NCI-H2196 treated with DMSO at 0.1 percent for 48 hours (cell line): ENCODE measurements at regions not wholly inside any gene's neighbourhood (a gene's known extent, or its start where the extent isn't known, plus 50 kb on each side); places are given as distances from the start of the nearest gene placed in this dataset.
A peak's percentile ranks its signal among the peaks of the same experiment; 100 is the strongest.

Experiments
- DNase-seq: peaks from one replicate; lab custom pipeline; 2025; ENCODE audit not compliant: unreplicated experiment; lab: John Stamatoyannopoulos, UW

DNA sequence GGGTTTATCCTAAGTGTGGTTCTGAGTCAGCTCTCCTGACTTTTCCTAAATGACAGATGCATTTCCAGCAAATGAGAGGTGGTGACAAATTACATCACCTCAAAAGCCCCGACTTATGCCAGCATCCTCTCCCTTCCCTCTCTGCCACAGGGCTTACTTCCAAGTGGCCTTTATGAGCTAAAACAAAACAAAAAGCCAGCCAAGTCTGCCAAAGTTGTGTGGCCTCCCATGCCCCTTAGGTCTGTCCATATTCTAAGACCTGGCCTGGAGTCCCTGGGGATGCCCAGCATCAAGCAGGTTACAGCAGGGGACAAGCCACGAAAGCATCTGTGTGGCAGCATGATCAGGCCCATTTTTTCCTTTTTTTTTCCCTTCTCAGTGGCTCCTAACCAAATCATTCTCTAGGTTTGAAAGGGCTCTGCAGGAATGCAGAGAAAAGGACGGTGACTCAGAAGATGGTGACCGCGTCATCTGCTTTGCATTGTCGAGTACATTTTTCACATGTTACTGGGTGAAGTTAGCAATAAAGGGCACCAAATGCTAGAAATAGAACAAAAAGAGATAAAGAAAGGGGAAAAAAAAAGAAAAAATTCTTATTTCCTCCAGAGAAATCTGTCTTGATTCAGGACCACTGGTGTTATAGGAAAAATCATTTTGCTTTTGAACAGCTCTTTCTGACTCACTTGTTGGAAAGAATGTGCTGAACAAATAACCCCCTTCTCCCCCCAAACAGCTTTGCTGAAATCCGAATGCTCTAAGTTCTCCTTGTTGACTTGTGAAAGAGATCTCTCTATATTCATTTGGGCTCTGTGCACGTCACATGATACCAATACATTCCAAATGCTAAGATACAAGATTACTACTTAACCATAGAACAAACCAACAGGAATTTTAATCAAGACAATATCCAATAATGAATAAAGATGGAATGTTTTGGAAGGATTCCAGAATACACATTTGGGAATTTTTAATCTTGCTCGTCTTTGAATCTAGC, 178.7 kb downstream of the EN1 start:
- DNase-seq = no peak

DNA sequence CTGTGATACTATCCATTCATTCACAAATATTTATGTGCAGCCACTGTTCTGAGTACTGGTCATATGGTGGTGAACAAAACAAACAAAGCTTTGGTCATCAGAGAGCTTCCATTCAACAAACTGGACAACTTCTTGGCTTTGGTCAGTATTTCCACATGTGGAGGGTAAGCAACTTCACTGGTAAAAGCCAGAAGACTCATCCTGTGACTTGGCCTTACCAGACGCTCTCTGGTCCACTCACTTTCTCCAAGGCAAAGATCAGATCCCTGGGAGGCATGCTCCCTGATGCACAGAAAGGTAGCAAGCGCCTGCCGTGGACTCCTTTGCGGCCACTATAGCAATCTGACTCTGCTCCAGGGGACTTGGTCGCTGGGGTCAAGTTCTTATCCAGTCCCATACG, 179.5 kb downstream of the EN1 start:
- no peak for DNase-seq

DNA sequence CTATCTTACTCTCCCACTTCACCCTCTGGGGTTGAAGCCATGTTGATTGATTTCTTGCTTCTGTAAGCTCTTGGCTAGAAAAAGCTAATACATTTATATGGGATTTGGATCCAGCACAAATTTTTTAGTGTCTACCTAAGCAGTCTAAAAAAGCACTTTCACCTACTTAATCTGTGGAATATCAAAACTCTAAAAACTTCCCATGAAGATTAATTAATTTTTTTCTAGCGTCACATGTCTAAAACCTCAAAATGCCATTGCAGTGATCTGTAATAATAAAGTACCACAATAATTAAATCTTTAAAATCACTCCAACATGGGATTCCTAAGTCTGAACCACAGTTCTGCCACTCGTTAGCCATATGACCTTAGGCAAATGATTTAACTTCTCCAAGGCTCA, 180.1 kb downstream of the EN1 start:
- DNase-seq = no peak

DNA sequence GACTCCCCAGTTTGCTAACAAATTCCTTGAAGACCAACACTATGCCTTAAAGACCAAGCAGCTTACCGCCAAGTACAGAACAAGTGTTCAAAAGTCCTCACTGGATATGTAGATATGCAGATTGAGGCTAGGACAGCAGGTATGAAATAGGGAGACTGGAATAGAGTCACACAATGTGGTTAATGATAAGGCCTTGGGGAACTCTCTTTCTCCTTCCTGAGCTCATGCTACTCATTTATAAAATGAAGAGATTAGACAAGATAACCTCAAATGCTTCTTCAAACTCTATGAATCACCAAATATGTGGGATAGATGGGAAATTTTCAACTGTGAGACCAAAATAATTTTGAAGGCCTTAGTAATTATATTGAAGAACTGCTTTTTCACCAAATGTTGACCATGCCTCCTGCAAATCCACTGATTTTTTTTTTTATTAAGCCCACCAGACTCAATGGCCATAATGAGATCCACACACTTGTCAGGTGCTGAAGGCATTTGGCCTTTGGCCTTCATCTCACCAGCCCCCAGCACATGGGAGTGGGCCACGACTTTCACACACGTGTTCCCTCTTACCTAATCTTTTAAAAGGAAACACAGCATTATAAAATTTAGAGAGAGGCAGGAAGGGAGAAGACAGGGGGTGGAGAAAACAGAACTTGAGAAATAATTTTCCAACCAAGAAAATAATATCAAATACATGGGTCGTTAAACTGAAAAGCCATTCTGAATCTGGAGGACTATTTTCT, 181.5 kb downstream of the EN1 start:
- no peak for DNase-seq

DNA sequence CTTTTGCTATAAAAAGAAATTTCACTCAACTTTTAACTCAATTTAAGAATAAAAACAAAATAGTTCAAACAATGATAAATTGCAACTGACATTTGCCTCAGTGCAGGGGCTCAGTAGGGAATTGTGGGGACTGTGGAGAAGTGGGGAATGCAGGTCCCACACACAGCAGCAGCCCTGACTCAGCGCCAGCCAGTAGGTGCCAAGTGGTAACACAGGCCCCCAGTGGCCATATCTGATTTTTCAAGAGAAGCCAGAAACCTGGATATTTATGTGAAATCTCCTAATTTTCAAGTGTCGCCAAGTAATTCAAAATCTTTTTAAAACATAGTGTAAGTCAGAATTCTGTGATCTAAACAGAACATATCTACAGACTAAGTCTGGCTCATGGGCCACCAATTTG, 186.3 kb downstream of the EN1 start:
- no peak for DNase-seq

DNA sequence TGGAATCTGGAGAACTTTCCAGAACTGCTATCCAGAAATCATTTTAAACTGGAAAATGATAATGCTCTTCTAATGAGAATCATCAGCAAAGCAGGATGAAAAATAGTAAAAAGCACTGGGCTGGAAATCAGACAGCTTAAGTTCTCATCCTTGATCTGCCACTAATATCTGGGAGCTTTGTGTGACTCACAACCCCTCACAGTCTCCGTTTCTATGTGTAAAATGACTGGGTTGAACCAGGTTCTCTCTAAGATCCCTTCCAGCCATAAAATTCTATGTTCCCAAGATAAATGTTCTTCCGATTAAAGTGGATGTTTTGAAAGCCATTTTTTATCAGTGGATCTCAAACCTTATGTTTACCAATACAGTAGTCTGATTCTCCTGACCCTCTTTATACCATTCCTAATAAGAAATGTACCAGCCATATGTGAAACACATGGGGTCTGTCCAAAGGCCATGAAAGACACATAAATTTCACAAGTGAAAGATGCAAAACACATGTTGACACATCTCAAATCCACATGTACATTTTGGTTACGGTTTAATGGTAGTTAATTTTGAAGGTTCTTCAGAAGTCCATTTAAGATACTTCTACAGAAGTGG, 188.8 kb downstream of the EN1 start:
- no peak for DNase-seq

DNA sequence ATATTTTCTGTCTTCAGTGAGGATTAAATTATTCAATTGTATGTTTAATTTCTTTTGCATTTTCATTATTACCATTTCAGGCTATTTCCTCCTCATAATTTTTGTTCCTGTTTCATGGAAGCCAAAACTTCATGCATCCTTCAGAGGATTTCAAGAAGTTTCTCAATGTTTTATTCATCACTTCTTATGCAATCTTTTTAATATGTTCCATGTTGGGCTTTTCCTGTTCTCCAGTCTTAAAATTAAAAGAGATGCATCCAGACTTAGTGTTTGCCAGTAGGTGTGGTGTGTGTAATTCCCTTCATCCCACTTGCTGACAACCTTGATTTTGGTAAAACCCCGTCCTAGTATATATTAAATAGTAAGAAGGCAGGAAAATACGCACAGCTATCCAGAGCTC, 190.0 kb downstream of the EN1 start:
- no peak for DNase-seq

DNA sequence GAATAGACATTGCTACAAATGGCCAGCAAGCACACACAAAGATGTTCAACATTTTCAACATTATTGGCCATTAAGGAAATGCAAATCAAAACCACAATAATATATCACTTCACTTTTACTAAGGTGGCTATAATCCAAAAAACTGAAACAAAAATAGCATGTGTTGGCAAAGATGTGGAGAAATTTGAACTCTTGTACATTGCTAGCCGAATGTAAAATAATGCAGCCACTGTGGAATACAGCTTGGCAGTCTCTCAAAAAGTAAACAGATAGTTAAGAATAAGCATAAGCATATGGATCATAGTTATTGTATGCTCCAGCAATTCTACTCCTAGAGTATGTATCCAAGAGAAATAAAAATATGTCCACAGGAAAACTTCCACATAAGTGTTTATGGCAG, 192.5 kb downstream of the EN1 start:
- DNase-seq = no peak

DNA sequence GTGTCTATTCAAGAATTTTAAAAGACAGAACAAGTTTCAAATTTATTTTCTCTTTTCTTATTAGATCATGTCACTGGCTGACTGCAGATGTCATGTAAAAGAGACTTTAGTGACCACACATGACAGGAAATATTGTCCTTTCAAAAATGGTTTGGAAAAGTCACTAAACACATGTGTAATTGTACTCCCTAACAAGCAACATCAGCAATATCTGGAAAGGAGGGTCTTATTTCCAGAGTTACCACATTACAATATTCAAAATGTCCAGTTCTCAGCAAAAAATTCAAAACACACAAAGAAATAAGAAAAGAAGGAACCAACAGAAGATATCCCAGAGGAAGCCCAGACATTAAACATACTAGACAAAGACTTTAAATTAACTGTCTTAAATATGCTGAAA, 197.1 kb downstream of the EN1 start:
- DNase-seq = no peak

DNA sequence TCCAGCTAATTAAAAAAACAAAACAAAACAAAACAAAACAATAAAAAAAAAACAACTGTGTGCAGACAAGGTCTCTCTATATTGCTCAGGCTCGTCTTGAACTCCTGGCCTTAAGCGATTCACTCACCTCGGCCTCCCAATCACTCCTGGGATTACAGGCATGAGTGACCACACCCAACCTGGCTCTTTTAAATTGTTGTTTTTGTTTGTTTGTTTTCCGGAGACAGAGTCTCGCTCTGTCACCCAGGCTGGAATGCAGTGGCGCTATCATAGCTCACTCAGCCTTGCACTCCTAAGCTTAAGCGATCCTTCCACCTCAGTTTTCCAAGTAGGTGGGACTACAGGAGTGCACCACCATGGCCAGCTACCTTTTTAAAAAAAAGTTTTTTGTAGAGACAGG, 201.6 kb downstream of the EN1 start:
- no peak for DNase-seq

DNA sequence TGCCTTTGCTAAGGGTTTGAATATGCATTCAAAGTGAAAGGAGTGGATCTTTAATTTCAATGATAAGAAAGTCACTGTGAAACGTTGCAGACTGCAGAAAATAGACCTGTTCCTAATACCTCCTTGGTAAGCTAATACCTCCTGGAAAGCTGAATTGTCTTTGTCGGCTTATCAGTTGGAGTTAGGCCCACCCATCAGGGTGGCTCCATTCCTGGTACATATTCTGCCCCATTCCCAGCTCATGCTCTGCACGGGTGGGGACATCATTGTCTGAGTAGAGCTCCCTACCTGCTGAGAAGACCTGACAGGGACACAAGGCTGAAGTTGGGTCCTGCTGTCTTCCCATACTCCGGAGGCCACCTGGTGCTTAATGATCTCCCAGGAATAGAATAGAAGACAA, 203.3 kb downstream of the EN1 start:
- DNase-seq = no peak

DNA sequence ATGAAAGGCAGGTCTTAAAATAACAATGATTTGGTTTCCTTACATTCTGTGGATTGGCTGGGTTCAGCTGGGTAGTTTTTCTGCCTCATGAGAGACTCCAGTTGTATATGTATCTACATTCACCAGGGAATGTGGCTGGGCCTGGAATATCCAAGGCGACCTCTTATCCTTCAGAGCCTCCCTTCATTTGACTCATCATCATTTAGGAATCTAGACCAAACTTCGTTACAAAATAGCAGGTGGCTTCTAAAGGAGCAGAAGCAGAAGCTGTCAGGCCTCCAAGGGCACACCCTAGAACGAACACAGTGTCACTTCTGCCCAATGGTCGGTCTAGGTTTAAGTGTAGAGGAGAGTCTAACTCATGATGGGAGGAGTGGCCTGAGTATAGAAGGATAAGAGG, 204.2 kb downstream of the EN1 start:
- no peak for DNase-seq

DNA sequence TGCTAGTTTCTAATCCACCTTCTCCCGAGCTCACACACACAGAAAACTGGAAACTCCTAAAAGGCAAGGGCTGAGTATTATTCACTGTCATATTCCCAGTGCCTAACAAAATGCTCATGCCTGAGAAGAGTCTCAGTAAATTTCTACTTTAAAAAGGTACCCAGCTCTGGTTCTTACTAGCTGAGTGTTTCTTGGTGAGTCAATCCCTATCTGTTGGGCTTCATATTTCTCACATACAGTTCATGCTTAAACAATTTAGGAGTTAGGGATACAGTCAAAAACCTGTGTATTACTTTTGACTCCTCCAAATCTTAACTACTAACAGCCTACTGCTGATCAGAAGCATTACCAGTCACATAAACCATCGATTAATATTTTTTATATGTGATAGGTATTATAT, 204.9 kb downstream of the EN1 start:
- no peak for DNase-seq

DNA sequence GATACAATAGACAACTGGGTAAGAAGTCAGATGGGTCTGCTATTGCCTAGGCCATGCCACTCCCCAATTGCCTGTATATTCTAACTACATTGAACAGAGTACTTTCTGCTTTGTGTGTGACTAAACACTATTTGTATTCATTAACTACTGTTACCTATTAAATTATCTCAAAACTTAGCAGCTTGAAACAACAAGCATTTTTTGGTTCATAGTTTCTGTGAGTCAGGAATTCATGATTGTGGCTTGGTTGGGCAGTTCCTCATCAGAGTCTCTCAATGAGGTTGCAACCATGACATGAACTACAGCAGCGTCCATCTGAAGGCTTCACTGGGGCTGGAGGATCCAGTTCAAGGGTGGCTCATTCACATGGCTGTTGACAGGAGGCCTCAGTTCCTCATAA, 205.7 kb downstream of the EN1 start:
- DNase-seq = no peak

DNA sequence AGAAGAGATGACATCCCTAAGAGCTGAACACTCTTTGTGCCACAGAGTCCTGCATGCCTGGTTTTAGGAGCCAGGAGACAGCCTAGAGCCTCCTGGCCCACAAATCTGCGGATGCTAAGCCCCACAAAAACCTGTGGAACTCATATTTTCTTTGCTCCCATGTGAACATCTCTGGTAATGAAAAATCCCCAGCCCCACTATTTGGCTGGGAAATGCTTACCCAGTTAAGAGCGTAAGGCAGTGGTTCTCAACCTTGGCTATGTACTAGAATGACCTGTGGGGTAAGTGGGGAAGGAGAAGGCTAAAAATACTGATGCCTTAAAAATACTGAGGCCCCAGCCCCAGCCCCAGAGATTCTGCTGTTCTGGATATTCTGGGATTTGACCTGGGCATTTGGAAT, 208.1 kb downstream of the EN1 start:
- DNase-seq = no peak

DNA sequence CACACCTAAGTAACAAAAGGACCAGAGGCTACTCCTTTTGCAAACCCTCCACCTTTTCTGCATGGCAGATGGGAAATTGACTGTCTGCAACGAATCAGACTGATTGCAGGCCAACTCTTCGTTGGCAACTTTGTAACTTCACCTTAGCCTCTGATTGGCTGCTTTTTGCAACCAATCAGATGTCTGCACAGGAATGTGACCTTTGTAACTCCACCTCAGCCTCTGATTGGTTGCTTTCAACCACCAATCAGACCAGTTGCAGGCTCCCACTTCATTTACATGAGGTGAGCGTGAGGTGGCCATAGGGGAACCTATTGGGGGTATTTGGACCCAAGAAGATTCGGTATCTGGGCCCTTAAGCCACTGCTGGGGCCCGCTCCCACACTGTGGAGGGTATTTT, 209.0 kb downstream of the EN1 start:
- DNase-seq = no peak

DNA sequence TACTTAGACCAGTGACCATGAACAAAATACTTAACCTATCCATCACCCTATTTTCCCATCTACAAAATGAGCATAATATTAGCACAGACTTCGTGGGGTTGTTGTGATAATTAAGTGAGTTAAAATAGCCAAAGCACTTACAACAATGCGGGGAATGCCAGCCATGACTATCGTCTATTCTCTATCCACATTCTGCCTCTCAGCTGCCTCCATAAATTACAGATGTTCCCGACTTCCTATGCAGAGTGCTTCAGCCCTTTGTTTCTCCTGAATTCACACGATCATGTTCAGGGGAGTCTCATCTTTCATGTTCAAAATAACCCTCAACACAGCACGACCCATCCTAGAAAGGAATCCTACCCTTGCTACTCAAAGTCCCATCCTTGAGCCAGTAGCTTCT, 211.6 kb downstream of the EN1 start:
- no peak for DNase-seq

DNA sequence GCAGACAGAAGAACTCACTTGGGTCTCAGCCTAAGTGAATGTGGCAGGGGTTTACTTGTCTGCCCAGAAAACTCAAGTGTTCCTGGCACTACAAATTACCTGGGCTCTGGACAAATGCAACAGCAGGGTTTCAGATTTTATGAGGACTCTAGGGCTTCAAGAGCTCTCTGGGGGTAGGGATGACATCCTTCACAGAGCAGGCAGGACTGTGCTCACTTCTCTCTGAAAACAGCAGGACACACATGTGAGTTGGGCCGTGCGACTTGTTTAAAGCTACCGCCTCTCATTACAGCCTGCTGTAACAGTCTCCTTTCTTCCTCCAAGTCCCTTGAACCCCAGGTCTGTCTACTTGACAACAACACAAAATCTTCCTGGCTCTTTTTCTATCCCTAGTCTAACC, 212.6 kb downstream of the EN1 start:
- DNase-seq = no peak

DNA sequence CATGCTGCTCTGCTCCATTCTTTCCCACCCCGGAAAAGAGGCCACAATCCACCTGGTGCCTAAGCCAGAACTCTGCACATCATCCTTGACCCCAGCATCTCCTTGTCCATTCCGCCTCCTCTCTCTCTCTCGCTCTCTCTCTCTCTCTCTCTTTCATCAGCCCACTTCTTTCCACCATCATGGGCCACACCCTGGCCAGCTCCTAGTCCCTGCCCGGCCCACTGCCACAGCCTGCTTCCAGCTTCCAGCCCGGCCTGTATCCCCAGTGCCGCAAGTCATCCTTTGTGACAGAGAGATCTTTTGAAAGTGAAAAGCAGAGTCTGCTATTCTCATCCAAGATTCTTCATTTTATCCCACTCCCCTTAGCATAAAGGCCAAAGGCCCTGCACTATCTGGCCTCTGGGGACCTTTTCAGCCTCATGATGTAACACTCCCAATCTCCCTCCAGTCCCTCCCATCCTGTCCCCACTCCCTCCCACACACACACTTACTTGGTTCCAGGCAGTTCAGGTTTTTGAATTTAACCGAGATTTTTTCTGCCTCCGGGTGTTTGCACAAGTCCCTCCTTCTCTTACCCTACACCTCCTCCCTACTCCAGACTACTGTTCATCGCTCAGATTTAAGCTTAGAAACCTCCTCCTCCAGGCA, 214.0 kb downstream of the EN1 start:
- no peak for DNase-seq

DNA sequence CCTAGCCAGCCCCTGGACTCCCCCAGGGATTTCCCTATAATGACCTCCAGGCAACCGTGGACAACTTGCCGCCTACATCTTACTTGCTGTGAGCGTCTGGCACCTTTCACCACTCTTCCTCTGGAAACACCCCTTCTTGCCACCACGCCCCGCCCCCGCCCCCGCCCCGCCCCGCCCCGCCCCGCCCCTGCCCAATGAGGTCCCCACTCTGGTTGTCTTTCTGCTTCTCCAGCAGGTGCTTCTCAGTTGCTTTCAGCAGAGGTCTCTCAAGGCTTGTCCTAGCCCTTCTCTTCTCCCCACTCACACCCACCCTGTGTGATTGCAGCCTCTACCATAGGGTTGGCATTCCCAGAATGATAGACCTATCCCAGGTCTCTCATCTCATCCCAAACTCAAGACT, 214.5 kb downstream of the EN1 start:
- peak; percentile 20 for DNase-seq

DNA sequence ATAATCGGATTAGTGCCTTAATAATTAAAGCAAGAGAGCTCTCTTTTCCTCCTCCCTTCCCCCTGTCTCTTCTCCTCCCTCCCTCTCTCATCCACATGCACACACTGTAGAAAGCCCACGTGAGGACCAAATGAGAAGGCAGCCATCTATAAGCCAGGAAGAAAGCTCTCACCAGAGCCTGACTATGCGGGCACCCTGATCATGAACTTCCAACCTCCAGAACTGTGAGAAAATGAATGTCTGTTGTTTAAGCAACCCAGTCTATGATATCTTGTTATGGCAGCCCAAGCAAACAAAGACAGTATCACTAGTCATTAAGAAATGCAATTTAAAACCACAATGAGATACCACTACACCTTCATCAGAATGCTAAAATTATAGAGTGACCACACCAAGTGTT, 220.3 kb downstream of the EN1 start:
- DNase-seq = no peak
